GM18502 (cell line): ENCODE measurements at regions not wholly inside any gene's neighbourhood (a gene's known extent, or its start where the extent isn't known, plus 50 kb on each side); places are given as distances from the start of the nearest gene placed in this dataset.

Source experiments
- ATAC-seq: cut with Tn5 transposase; IDR thresholded peaks from one replicate; pipeline ENCODE4 v1.9.1; 2021; ENCODE audit warnings: mild to moderate bottlenecking; ENCODE audit not compliant: unreplicated experiment, poor library complexity

DNA sequence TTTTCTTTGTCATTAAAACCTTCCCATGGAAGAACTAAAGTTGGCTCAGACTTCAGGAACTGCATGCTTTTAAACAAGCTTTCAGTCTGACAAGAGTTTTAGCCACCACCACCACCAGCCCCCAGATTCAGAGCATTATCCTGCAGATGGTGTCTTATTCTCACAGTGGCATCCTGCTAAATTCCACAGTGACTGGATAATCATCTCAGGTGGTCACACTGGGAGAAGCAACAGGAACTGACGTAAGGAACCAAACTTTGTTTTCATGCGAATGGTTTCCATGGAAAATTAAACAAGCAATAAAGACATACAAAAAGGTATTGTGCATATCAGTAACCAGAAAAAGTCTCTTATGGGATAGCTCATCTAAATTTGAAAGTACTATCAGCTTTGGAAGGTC, 370.7 kb downstream of the FBXW7 start:
- no peak for ATAC-seq

GRCh38 chr4:152164561-152164960, 371.3 kb downstream of the FBXW7 start:
- ATAC-seq = no peak

GRCh38 chr4:152162331-152162697, 373.6 kb downstream of the FBXW7 start:
- no peak for ATAC-seq

- ATAC-seq = no peak
These were observed 374.1 kb downstream of the FBXW7 start for GRCh38 chr4:152161676-152162330.

DNA sequence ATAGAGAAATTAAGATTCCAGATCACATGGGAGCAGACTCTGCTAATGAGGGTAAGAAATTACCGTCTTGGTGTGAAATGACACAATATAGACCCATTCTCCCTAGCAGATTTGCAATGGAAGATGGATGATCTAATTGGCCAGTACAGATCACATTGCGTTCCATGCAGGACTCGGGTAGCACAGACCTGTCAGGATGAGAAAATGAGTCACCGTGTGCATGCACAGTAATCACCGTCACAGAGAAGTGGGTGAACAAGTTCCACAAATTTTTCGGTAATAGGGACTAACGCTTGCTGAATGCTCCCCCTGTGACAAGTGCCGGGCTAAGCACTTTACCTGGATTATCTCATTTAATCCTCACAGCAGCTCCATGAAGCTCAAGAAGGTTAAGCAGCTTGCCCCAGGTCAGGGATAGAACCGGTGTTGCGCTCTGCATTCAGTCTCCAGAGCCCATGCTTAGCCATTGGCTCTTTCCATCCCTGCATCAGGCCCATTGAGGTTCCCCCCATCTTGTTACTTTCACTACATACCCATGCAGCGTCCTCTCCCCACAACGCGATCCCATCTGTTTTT, 375.6 kb downstream of the FBXW7 start:
- no peak for ATAC-seq

- no peak for ATAC-seq
These were observed 376.1 kb downstream of the FBXW7 start for GRCh38 chr4:152159773-152160172.

DNA sequence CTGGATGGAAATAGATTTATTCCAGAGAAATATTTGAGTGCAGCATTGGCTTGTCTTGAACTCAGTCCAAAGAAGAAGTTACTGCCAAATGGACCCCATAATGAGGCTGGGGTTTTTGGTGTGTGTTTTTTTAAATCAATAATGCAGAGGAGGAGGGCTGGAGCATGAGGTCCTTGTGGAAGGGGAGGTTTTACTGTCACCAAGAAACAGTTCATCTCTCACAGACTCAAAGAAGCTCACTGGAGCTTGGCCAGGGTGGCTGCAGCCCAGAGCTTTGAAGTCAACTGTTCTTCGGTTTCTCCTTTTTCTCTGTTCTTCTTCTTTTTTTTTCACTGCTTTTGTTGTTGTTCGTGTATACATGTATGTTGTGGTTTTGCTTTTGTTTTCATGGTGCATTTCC, 377.7 kb downstream of the FBXW7 start:
- ATAC-seq = no peak

GRCh38 chr4:152157629-152158028, 378.3 kb downstream of the FBXW7 start:
- no peak for ATAC-seq

- ATAC-seq = no peak
These were observed 379.4 kb downstream of the FBXW7 start for GRCh38 chr4:152156442-152156841.

DNA sequence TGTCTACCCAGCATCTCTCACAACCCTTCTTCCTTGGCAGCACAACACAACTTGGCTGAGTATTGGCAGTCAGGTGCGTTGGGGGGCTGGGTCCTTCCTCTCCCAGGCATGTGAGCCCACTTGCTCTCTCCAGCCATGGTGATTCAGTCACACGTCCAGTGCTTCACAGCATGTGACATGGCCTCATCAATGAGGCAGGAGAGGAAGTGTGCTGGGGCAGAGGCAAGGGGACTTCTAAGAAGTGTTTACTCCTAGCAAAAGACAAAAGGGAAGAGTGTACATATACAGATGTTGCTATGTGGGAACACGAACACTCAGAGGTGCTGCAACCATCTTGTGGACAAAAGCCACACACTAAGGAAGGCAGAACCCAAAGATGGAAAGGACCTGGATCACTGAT, 380.8 kb downstream of the FBXW7 start:
- ATAC-seq = no peak

DNA sequence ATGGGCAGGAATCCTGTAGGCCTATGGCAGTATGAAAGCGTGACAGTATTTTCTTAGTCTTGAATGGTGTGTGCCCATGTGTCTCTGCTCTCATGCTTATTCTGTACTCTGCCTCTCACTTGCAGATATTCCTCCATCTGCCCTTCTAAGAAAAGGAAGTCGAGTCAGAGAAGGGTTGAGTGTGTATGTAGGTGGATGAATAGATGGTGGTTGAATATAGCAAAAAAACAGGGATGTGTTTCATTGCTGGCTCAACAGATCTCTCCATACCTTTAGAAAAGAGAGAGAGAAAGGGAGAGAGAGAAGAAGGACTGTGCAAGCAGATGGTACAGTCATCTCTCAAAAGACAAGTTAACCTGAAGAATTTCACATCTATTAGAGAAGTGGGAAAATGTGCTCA, 381.5 kb downstream of the FBXW7 start:
- no peak for ATAC-seq

- no peak for ATAC-seq
These were observed 382.2 kb downstream of the FBXW7 start for GRCh38 chr4:152153476-152154270.

DNA sequence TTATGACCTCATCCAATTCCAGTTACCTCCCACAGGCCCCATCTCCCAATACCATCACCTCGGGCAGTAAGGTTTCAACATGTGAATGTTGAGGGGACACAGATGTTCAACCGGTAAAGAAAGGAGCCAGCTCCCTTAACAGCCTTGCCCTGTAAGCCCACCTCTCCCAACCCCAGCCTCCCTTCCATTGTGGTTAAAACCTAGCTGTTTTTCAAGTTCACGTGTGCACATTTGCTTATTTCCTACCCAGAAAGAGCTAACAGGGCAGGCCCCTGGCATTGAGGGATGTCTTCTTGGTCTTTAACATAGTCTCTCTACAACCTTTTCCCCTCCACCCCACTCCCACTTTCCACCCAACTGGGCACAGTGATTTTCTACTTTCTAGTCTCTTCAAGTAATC, 385.7 kb downstream of the FBXW7 start:
- no peak for ATAC-seq

DNA sequence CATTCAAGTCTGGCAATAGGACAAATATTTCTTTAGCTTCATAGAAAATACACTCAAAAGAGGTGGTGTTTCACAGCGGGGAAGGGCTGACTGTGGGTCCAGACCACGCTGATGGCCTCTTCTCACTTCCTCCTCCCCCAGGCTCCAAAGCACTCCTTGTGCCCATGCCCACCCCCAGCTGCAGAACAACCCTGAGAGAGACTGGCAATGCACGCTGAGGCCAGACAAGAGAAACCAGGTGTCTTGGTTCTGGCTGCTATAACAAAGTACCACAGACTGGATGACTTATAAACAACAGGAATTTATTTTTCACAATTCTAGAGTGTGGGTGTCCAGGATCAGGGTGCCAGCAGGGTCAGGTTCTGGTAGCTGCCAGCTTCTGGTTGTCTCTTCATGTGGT, 386.1 kb downstream of the FBXW7 start:
- no peak for ATAC-seq

- no peak for ATAC-seq
These were observed 387.2 kb upstream of the GATB start for GRCh38 chr4:152148057-152148456.

- no peak for ATAC-seq
These were observed 385.4 kb upstream of the GATB start for GRCh38 chr4:152146244-152146643.

DNA sequence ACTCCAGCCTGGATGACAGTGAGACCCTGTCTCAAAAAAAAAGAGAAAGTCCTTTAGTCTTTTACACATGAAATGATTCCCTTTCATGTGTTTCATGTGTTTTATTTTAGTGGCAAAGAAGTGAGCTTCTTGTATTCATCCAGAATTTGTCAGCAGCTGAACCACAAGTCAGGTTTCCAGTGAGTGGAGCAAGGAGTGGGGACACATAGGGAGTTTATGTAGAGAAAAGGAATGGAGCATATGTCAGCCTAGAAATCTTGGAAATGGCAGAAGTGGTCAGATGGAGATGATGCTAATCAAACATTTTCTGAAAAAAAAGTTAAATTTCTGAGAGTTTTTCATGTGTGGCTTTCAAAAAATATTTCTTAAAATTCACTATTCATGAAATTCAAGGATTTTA, 383.0 kb upstream of the GATB start:
- ATAC-seq = no peak

DNA sequence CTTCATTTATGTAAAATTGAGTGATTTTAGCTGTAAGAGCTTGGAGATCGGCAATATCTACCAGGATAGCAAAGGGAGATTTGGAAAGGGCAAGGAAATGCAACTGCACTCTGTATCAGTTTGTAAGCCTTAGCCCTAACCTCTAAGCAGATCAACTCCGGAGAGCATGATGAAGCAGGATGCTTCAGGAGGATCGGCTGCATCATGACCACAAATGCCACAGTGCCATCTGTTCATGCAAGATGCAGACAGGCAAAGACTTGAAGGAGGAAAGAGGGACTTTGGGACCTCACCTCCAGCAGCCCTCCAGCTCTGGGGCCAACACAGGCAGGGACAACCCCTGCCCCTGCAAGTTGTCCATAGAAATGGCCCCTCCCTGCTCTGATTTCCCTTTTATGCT, 377.6 kb upstream of the GATB start:
- ATAC-seq = no peak

- ATAC-seq = no peak
These were observed 372.0 kb upstream of the GATB start for GRCh38 chr4:152132776-152133175.

GRCh38 chr4:152128356-152128755, 367.5 kb upstream of the GATB start:
- ATAC-seq = no peak

DNA sequence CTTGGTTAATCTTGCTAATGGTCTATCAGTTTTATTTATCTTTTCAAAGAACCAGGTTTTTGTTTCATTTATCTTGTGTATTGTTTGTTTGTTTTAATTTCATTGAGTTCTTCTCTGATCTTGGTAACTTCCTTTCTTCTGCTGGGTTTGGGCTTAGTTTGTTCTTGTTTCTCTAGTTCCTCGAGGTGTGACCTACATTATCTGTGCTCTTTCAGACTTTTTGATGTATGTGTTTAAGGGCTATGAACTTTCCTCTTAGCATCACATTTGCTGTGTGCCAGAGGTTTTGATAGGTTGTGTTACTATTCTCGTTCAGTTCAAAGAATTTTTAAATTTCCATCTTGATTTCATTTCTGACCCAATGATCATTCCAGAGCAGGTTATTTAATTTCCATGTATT, 365.4 kb upstream of the GATB start:
- no peak for ATAC-seq
